HUES48 (cell line): ENCODE measurements at regions not wholly inside any gene's neighbourhood (a gene's known extent, or its start where the extent isn't known, plus 50 kb on each side); places are given as distances from the start of the nearest gene placed in this dataset.

Source experiments
- H3K27ac ChIP-seq: one replicate; pipeline ENCODE4 v1.7.0; 2013; ENCODE audit warnings: low read depth, low read length, inconsistent platforms
- H3K27me3 ChIP-seq: 2 replicates; pipeline ENCODE4 v1.6.1; 2013; ENCODE audit warnings: mild to moderate bottlenecking, low read length; ENCODE audit not compliant: control insufficient read depth, insufficient read depth
- H3K36me3 ChIP-seq: 2 replicates; pipeline ENCODE4 v1.6.1; 2013; ENCODE audit warnings: low read length; ENCODE audit not compliant: control insufficient read depth, insufficient read depth
- H3K4me1 ChIP-seq: 2 replicates; pipeline ENCODE4 v1.6.1; 2013; ENCODE audit warnings: mild to moderate bottlenecking, low read length; ENCODE audit not compliant: control insufficient read depth, insufficient read depth
- H3K4me3 ChIP-seq: 2 replicates; pipeline ENCODE4 v1.5.1; 2013; ENCODE audit warnings: mild to moderate bottlenecking, low read depth, low read length
- H3K9ac ChIP-seq: 2 replicates; pipeline ENCODE4 v1.6.1; 2013; ENCODE audit warnings: mild to moderate bottlenecking, low read depth, low read length, moderate library complexity
- H3K9me3 ChIP-seq: 2 replicates; pipeline ENCODE4 v1.6.1; 2013; ENCODE audit warnings: low read length; ENCODE audit not compliant: control insufficient read depth, insufficient read depth

- no peak overlapping the region for H3K9ac ChIP-seq
- no peak overlapping the region for H3K4me3 ChIP-seq
- H3K27ac ChIP-seq, result no peak overlapping the region
- no peaks in the 10 kb centered on the region for H3K36me3 ChIP-seq
- no peaks in the 10 kb centered on the region for H3K9me3 ChIP-seq
- no peaks in the 10 kb centered on the region for H3K27me3 ChIP-seq
- H3K4me1 ChIP-seq, result peaks cover 18% of the 10 kb centered on the region; the same call in 1 of the 2 replicates
Observed at GRCh38 chr2:58907644-58908043, 666.5 kb upstream of the FANCL start.

- Histone ChIP-seq H3K9ac (no peak overlapping the region), H3K9me3 (no peaks in the 10 kb centered on the region), H3K4me3 (no peak overlapping the region), H3K36me3 (no peaks in the 10 kb centered on the region), H3K4me1 (peaks cover 11% of the 10 kb centered on the region; the same call in 1 of the 2 replicates), H3K27ac (no peak overlapping the region), H3K27me3 (no peaks in the 10 kb centered on the region)
Observed at GRCh38 chr2:58906081-58906645, 665.0 kb upstream of the FANCL start.

- Histone ChIP-seq H3K36me3 (no peaks in the 10 kb centered on the region), H3K4me1 (peaks cover 7% of the 10 kb centered on the region; the same call in 1 of the 2 replicates), H3K27me3 (no peaks in the 10 kb centered on the region), H3K4me3 (no peak overlapping the region), H3K9me3 (no peaks in the 10 kb centered on the region), H3K27ac (no peak overlapping the region), H3K9ac (no peak overlapping the region)
Observed at GRCh38 chr2:58904095-58904494, 663.0 kb upstream of the FANCL start.

- no peaks in the 10 kb centered on the region for H3K36me3 ChIP-seq
- H3K27me3 ChIP-seq, result no peaks in the 10 kb centered on the region
- peaks cover 7% of the 10 kb centered on the region; the same call in 1 of the 2 replicates for H3K4me1 ChIP-seq
- H3K4me3 ChIP-seq, result no peak overlapping the region
- H3K9ac ChIP-seq, result no peak overlapping the region
- no peak overlapping the region for H3K27ac ChIP-seq
- no peaks in the 10 kb centered on the region for H3K9me3 ChIP-seq
Observed at GRCh38 chr2:58903427-58903826, 662.3 kb upstream of the FANCL start.

- no peak overlapping the region for H3K4me3 ChIP-seq
- H3K4me1 ChIP-seq, result no peaks in the 10 kb centered on the region
- no peak overlapping the region for H3K27ac ChIP-seq
- no peaks in the 10 kb centered on the region for H3K9me3 ChIP-seq
- H3K9ac ChIP-seq, result no peak overlapping the region
- no peaks in the 10 kb centered on the region for H3K27me3 ChIP-seq
- no peaks in the 10 kb centered on the region for H3K36me3 ChIP-seq
Observed at GRCh38 chr2:58900246-58901027, 659.3 kb upstream of the FANCL start.

- Histone ChIP-seq H3K9ac (no peak overlapping the region), H3K27me3 (no peaks in the 10 kb centered on the region), H3K9me3 (no peaks in the 10 kb centered on the region), H3K27ac (no peak overlapping the region), H3K4me1 (no peaks in the 10 kb centered on the region), H3K4me3 (no peak overlapping the region), H3K36me3 (no peaks in the 10 kb centered on the region)
Observed at GRCh38 chr2:58899692-58900091, 658.6 kb upstream of the FANCL start.

- H3K9me3 ChIP-seq, result no peaks in the 10 kb centered on the region
- H3K4me1 ChIP-seq, result no peaks in the 10 kb centered on the region
- no peaks in the 10 kb centered on the region for H3K36me3 ChIP-seq
- no peaks in the 10 kb centered on the region for H3K27me3 ChIP-seq
- no peak overlapping the region for H3K27ac ChIP-seq
- no peak overlapping the region for H3K9ac ChIP-seq
- no peak overlapping the region for H3K4me3 ChIP-seq
Observed at GRCh38 chr2:58896638-58897037, 655.5 kb upstream of the FANCL start.

GRCh38 chr2:58895857-58896256 is 654.7 kb upstream of the FANCL start:
- Histone ChIP-seq H3K4me1 (no peaks in the 10 kb centered on the region), H3K36me3 (no peaks in the 10 kb centered on the region), H3K9me3 (no peaks in the 10 kb centered on the region), H3K27ac (no peak overlapping the region), H3K9ac (no peak overlapping the region), H3K27me3 (no peaks in the 10 kb centered on the region), H3K4me3 (no peak overlapping the region)

- H3K27ac ChIP-seq, result no peak overlapping the region
- no peak overlapping the region for H3K9ac ChIP-seq
- H3K4me3 ChIP-seq, result no peak overlapping the region
- H3K4me1 ChIP-seq, result no peaks in the 10 kb centered on the region
- no peaks in the 10 kb centered on the region for H3K27me3 ChIP-seq
- no peaks in the 10 kb centered on the region for H3K9me3 ChIP-seq
- H3K36me3 ChIP-seq, result no peaks in the 10 kb centered on the region
Observed at GRCh38 chr2:58893656-58894351, 652.7 kb upstream of the FANCL start.

GRCh38 chr2:58891828-58892377 is 650.8 kb upstream of the FANCL start:
- H3K4me1 ChIP-seq, result no peaks in the 10 kb centered on the region
- no peaks in the 10 kb centered on the region for H3K27me3 ChIP-seq
- no peak overlapping the region for H3K4me3 ChIP-seq
- H3K9ac ChIP-seq, result no peak overlapping the region
- no peak overlapping the region for H3K27ac ChIP-seq
- no peaks in the 10 kb centered on the region for H3K9me3 ChIP-seq
- no peaks in the 10 kb centered on the region for H3K36me3 ChIP-seq
